HepG2 (cell line): ENCODE measurements at regions not wholly inside any gene's neighbourhood (a gene's known extent, or its start where the extent isn't known, plus 50 kb on each side); places are given as distances from the start of the nearest gene placed in this dataset.

Experiments used
- ATAC-seq: fragments of 200-7000 bp; cut with Tn5 transposase; 3 replicates; pipeline ENCODE4 v1.9.1; 2020; ENCODE audit warnings: mild to moderate bottlenecking, moderate library complexity
- BruUV-seq: library from RNA; stranded (reverse); fragments of 400-500 nt; replicated peaks from 2 replicates; lab custom pipeline; 2021; lab: Mats Ljungman, UMichigan
- CTCF ChIA-PET: fragments of 300-600 bp; formaldehyde crosslinking; extraction: SDS; loops from one replicate; lab custom pipeline; 2021; ENCODE audit warnings: low total read pairs, inconsistent platforms, low intra/inter-chr PET ratio; lab: Yijun Ruan, JAX
- POLR2A ChIA-PET: fragments of 350-600 bp; sonication (Branson Sonifier 250); formaldehyde crosslinking; loops from one replicate; lab custom pipeline; 2020; ENCODE audit warnings: antibody characterized with exemption, inconsistent platforms; lab: Yijun Ruan, JAX
- DNase-seq: peaks from one replicate; pipeline ENCODE4 v3.0.0-alpha.2; 2015; ENCODE audit warnings: low spot score
- FAIRE-seq: peaks from 3 replicates; lab custom pipeline; 2011; peaks lifted over from hg19 to GRCh38; lab: Jason Lieb, UNC
- H2AFZ ChIP-seq: one replicate; pipeline ENCODE4 v1.6.1; 2011; ENCODE audit warnings: low read length, inconsistent platforms
- H3K27ac ChIP-seq: fragments of 300-600 bp; 3 replicates; pipeline ENCODE4 v1.8.0; 2011; ENCODE audit warnings: mixed run types, mild to moderate bottlenecking, mixed read lengths, low read length, inconsistent platforms; ENCODE audit not compliant: insufficient read depth; ENCODE audit errors: extremely low read length
- H3K27me3 ChIP-seq, 2 experiments: fragments of 200-600 bp in 1 of 2; 2 replicates in 1 of 2; 3 replicates in 1 of 2; pipeline versions ENCODE4 v1.6.0 to v1.8.0; 2011; ENCODE audit warnings: low read length in 2 of 2, mild to moderate bottlenecking in 2 of 2, moderate library complexity in 2 of 2, inconsistent platforms in 1 of 2; ENCODE audit not compliant: insufficient read depth in 2 of 2, control insufficient read depth in 1 of 2
- H3K36me3 ChIP-seq, 2 experiments: fragments of 200-600 bp in 1 of 2; replicated peaks in 1 of 2; 2 replicates in 1 of 2; 3 replicates in 1 of 2; pipeline versions ENCODE4 v1.5.1 to v1.8.0; 2011; ENCODE audit warnings: low read length in 2 of 2, inconsistent platforms in 1 of 2; ENCODE audit not compliant: insufficient read depth in 2 of 2, control insufficient read depth in 1 of 2
- H3K4me1 ChIP-seq: 2 replicates; pipeline ENCODE4 v1.5.1; 2012; ENCODE audit warnings: low read length, inconsistent platforms; ENCODE audit not compliant: insufficient read depth
- H3K4me2 ChIP-seq: 2 replicates; pipeline ENCODE4 v1.6.0; 2011; ENCODE audit warnings: low read depth, low read length, inconsistent platforms
- H3K4me3 ChIP-seq, 3 experiments: fragments of 200-600 bp in 1 of 3; sonication (generic), shearing (Covaris generic) in 1 of 3; replicated peaks in 1 of 3; 2 replicates each; pipeline ENCODE4 v1.5.1; 2011 to 2016; ENCODE audit warnings: low read length in 3 of 3, inconsistent platforms in 2 of 3, low read depth in 2 of 3, mild to moderate bottlenecking in 2 of 3, control low read depth in 1 of 3, mixed read lengths in 1 of 3; ENCODE audit not compliant: insufficient read depth in 1 of 3
- H3K79me2 ChIP-seq: one replicate; pipeline ENCODE4 v1.6.1; 2011; ENCODE audit warnings: low read length, inconsistent platforms; ENCODE audit not compliant: insufficient read depth
- H3K9ac ChIP-seq: 2 replicates; pipeline ENCODE4 v1.6.0; 2011; ENCODE audit warnings: mild to moderate bottlenecking, low read depth, low read length, inconsistent platforms; ENCODE audit not compliant: insufficient read depth
- H3K9me3 ChIP-seq: 2 replicates; pipeline ENCODE4 v1.5.1; 2012; ENCODE audit warnings: mild to moderate bottlenecking, low read length
- H4K20me1 ChIP-seq: 2 replicates; pipeline ENCODE4 v1.6.0; 2011; ENCODE audit warnings: inconsistent platforms, mild to moderate bottlenecking, low read length, moderate library complexity; ENCODE audit not compliant: insufficient read depth
- HIVEP1 ChIP-seq: sonication (generic); formaldehyde crosslinking; IDR thresholded peaks from 2 replicates; pipeline ENCODE4 v1.4.0; 2020; ENCODE audit warnings: mild to moderate bottlenecking, missing genetic modification reagents
- NFATC3 ChIP-seq: sonication (generic); formaldehyde crosslinking; IDR thresholded peaks from 2 replicates; pipeline ENCODE4 v1.5.1; 2020; ENCODE audit warnings: mild to moderate bottlenecking, missing genetic modification reagents
- PHF21A ChIP-seq: sonication (generic); formaldehyde crosslinking; IDR thresholded peaks from 2 replicates; pipeline ENCODE4 v1.5.0; 2020; ENCODE audit warnings: mild to moderate bottlenecking, missing genetic modification reagents
- SNAPC2 ChIP-seq: sonication (generic); formaldehyde crosslinking; IDR thresholded peaks from 2 replicates; pipeline ENCODE4 v1.8.1; 2022; ENCODE audit warnings: mild to moderate bottlenecking, missing genetic modification reagents
- THYN1 ChIP-seq: sonication (generic); formaldehyde crosslinking; IDR thresholded peaks from 2 replicates; pipeline ENCODE4 v1.8.1; 2023; ENCODE audit warnings: low read depth, mild to moderate bottlenecking, moderate library complexity, missing genetic modification reagents, borderline replicate concordance
- YEATS2 ChIP-seq: sonication (generic); formaldehyde crosslinking; IDR thresholded peaks from 2 replicates; pipeline ENCODE4 v1.4.0; 2020; ENCODE audit warnings: missing genetic modification reagents, borderline replicate concordance
- YEATS4 ChIP-seq: sonication (generic); formaldehyde crosslinking; IDR thresholded peaks from 2 replicates; pipeline ENCODE4 v1.4.0; 2020; ENCODE audit warnings: missing genetic modification reagents, borderline replicate concordance
- ZBTB1 ChIP-seq: sonication (generic); formaldehyde crosslinking; IDR thresholded peaks from 2 replicates; pipeline ENCODE4 v1.4.0; 2020; ENCODE audit warnings: missing genetic modification reagents, borderline replicate concordance
- ZNF296 ChIP-seq: sonication (generic); formaldehyde crosslinking; conservative IDR thresholded peaks from 2 replicates; pipeline ENCODE4 v1.5.0; 2020; ENCODE audit warnings: mild to moderate bottlenecking, missing genetic modification reagents
- ZNF3 ChIP-seq: IDR thresholded peaks from 2 replicates; pipeline ENCODE4 v1.7.0; 2017; ENCODE audit warnings: inconsistent platforms
- ZNF367 ChIP-seq: sonication (generic); formaldehyde crosslinking; IDR thresholded peaks from 2 replicates; pipeline ENCODE4 v1.4.0; 2020; ENCODE audit warnings: missing genetic modification reagents, borderline replicate concordance
- ZNF382 ChIP-seq: sonication (generic); formaldehyde crosslinking; IDR thresholded peaks from 2 replicates; pipeline ENCODE4 v1.5.0; 2020; ENCODE audit warnings: missing genetic modification reagents, mild to moderate bottlenecking, borderline replicate concordance
- ZNF558 ChIP-seq: sonication (generic); formaldehyde crosslinking; IDR thresholded peaks from 2 replicates; pipeline ENCODE4 v1.9.0; 2022; ENCODE audit warnings: mild to moderate bottlenecking, missing genetic modification reagents, borderline replicate concordance
- ZNF660 ChIP-seq: sonication (generic); formaldehyde crosslinking; IDR thresholded peaks from 2 replicates; pipeline ENCODE4 v1.5.1; 2020; ENCODE audit warnings: mild to moderate bottlenecking, low read depth, missing genetic modification reagents, borderline replicate concordance
- WGBS: methylation state at CpG from one replicate; pipeline ENCODE4 v1.1.6; 2017; ENCODE audit warnings: low lambda C conversion rate; 5-methylcytosine and 5-hydroxymethylcytosine counted together
- in situ Hi-C: cut with HindIII; loops from 2 replicates; pipeline ENCODE4 v1.10.0; 2017; ENCODE audit warnings: low pct_unique_long_range_greater_than_20kb; ENCODE audit not compliant: extremely low pct_ligation_motif_present
- intact Hi-C: fragments of 100-400 bp; cut with micrococcal nuclease; formaldehyde crosslinking; loops from one replicate; pipeline ENCODE4 v1.10.0; 2022; ENCODE audit not compliant: unreplicated experiment
- TF ChIP-seq, protein P1 (sequence below): sonication (generic); formaldehyde crosslinking; IDR thresholded peaks from 2 replicates; pipeline ENCODE4 v1.5.0; 2020; ENCODE audit warnings: mild to moderate bottlenecking, missing genetic modification reagents
- TF ChIP-seq, protein P2 (sequence below): sonication (generic); formaldehyde crosslinking; IDR thresholded peaks from 2 replicates; pipeline ENCODE4 v1.4.0; 2020; ENCODE audit warnings: missing genetic modification reagents

DNA sequence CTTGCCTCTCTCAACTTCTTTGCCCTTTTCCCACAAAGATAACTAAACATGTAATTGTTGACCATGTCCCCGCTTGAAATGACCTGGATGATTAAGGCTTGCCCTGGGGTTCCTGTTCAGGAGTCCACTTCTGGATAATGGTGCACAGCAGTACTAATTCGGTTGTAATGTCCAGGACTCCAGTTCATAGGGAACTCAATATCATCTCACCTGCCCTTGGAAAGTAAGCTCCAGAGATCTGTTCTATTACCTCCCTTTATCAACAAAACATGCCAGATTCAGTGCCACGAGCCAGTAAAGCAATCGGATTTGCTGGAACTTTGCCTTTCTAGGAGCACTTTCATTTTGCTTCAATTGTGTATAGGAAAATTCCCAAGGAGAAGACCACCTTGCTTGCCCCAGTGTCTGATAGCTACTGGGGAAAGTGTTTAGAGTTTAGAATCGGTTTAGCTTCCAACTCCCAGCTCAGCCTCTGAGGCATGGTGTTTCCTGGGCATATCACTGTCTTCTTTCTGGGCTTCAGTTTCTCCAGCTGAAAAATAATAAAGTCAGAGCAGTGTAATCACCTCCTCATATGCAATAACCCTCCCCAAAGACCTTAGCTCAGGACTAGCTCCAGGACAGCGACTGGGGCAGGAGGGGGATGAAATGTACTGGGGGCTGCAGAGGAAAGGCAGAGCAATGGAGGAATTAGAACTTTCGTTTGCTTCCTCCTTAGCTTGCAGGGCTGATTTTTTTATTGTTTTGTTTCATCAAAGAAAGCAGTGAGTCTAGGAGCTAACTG, 162.6 kb upstream of the CYRIA start:
- no peak for DNase-seq
- intact Hi-C loops = no loop called here
- no TSS peak for BruUV-seq
- ChIA-PET POLR2A (no interaction called here), CTCF (no interaction called here)
- Histone ChIP-seq H3K4me1 (no peaks in the 10 kb centered on the region), H4K20me1 (no peaks in the 10 kb centered on the region), H3K9me3 (no peaks in the 10 kb centered on the region)
- TF ChIP-seq, protein P1, sequence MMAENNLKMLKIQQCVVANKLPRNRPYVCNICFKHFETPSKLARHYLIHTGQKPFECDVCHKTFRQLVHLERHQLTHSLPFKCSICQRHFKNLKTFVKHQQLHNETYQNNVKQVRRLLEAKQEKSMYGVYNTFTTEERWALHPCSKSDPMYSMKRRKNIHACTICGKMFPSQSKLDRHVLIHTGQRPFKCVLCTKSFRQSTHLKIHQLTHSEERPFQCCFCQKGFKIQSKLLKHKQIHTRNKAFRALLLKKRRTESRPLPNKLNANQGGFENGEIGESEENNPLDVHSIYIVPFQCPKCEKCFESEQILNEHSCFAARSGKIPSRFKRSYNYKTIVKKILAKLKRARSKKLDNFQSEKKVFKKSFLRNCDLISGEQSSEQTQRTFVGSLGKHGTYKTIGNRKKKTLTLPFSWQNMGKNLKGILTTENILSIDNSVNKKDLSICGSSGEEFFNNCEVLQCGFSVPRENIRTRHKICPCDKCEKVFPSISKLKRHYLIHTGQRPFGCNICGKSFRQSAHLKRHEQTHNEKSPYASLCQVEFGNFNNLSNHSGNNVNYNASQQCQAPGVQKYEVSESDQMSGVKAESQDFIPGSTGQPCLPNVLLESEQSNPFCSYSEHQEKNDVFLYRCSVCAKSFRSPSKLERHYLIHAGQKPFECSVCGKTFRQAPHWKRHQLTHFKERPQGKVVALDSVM (CRISPR knock-in tag) = no peak
- TF ChIP-seq ZNF558 (CRISPR knock-in tag) (no peak), ZBTB1 (no peak), YEATS4 (CRISPR knock-in tag) (no peak), YEATS2 (CRISPR knock-in tag) (no peak), ZNF660 (no peak), ZNF296 (CRISPR knock-in tag) (no peak), HIVEP1 (CRISPR knock-in tag) (no peak), THYN1 (CRISPR knock-in tag) (no peak), NFATC3 (CRISPR knock-in tag) (no peak), ZNF367 (CRISPR knock-in tag) (no peak), ZNF382 (CRISPR knock-in tag) (no peak), ZNF3 (CRISPR knock-in tag) (no peak), PHF21A (CRISPR knock-in tag) (no peak), SNAPC2 (CRISPR knock-in tag) (no peak)
- TF ChIP-seq, protein P2, sequence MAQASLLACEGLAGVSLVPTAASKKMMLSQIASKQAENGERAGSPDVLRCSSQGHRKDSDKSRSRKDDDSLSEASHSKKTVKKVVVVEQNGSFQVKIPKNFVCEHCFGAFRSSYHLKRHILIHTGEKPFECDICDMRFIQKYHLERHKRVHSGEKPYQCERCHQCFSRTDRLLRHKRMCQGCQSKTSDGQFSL (CRISPR knock-in tag) = no peak
- TF ChIP-seq, all 625 proteins: peak for 0
- H3K4me2 ChIP-seq = no peak overlapping the region
- no peak overlapping the region for H3K27ac ChIP-seq
- no peaks in the 10 kb centered on the region for H3K36me3 ChIP-seq
- no peak for ATAC-seq
- FAIRE-seq = no peak
- H3K9ac ChIP-seq = no peak overlapping the region
- H3K79me2 ChIP-seq = no peaks in the 10 kb centered on the region
- H2AFZ ChIP-seq = no peak overlapping the region
- no peaks in the 10 kb centered on the region for H3K27me3 ChIP-seq
- no peak overlapping the region for H3K4me3 ChIP-seq
- 2% methylated on average over 7 of the region's 7 CpGs for WGBS
- in situ Hi-C loops = no loop called here
